ENCODE measurements at regions not wholly inside any gene's neighbourhood (a gene's known extent, or its start where the extent isn't known, plus 50 kb on each side); places are given as distances from the start of the nearest gene placed in this dataset.

- no peak for TF ChIP-seq EZH2phosphoT487 (IDR thresholded peaks at IDR 0.05; ENCODE audit: low read depth, severe bottlenecking, unreplicated experiment)
- TF ChIP-seq CTCF (IDR thresholded peaks at IDR 0.05; ENCODE audit: poor library complexity): no peak
- no peak for TF ChIP-seq EZH2 (IDR thresholded peaks at IDR 0.05; ENCODE audit: borderline replicate concordance)
These were observed 641.1 kb downstream of the DHX35 start for GRCh38 chr20:39603219-39603618.

DNA sequence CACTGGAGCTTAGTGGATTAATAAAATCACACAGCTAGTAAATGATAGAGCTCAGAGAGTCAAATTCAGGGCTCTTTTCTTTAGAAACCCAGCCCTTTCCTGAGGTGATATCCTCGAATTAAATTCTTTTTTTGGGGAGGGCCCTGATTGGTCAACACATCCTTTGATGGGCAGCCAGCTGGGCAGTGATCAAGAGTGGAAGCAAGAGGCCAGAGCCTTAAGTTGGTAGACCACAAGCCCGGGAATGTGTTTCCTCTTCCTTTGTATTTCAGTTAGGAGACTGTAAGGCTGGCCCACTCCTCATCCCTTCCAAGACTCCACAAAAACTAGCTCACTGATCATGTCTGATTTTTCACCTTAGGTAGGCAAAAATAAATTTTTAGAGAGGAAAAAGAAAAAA lies 640.5 kb downstream of the DHX35 start:
- TF ChIP-seq CTCF (IDR thresholded peaks at IDR 0.05; ENCODE audit: poor library complexity) (no peak), EZH2phosphoT487 (IDR thresholded peaks at IDR 0.05; ENCODE audit: low read depth, severe bottlenecking, unreplicated experiment) (no peak), EZH2 (IDR thresholded peaks at IDR 0.05; ENCODE audit: borderline replicate concordance) (no peak)

More at GRCh38 chr20:39603219-39603618, 641.1 kb downstream of the DHX35 start:
- Histone ChIP-seq H3K4me1 (ENCODE audit: insufficient read depth) (no peaks in the 10 kb centered on the region), H2AFZ (no peak overlapping the region), H3K36me3 (replicated peaks; ENCODE audit: insufficient read depth, low read depth) (no peaks in the 10 kb centered on the region), H4K20me1 (ENCODE audit: insufficient read depth, poor library complexity, severe bottlenecking) (no peaks in the 10 kb centered on the region), H3K9me3 (ENCODE audit: low read depth) (no peaks in the 10 kb centered on the region), H3K4me2 (no peak overlapping the region), H3K27me3 (no peaks in the 10 kb centered on the region), H3K27ac (no peak overlapping the region), H3K79me2 (no peaks in the 10 kb centered on the region), H3K4me3 (no peak overlapping the region), H3K9me2 (replicated peaks; ENCODE audit: insufficient read depth) (no peaks in the 10 kb centered on the region)
- 94% methylated on average over 7 of the region's 7 CpGs for WGBS (ENCODE audit: low lambda C conversion rate, missing lambda C conversion rate)
- no peak for DNase-seq (ENCODE audit: low spot score)

GRCh38 chr20:39600871-39601270 lies 638.7 kb downstream of the DHX35 start:
- no peaks in the 10 kb centered on the region for H3K4me1 ChIP-seq (ENCODE audit: insufficient read depth)
- H2AFZ ChIP-seq: no peak overlapping the region
- no peak overlapping the region for H3K4me2 ChIP-seq
- no peaks in the 10 kb centered on the region for H3K9me2 ChIP-seq (replicated peaks; ENCODE audit: insufficient read depth)
- H4K20me1 ChIP-seq (ENCODE audit: insufficient read depth, poor library complexity, severe bottlenecking): no peaks in the 10 kb centered on the region
- H3K27ac ChIP-seq: no peak overlapping the region
- no peak overlapping the region for H3K4me3 ChIP-seq
- TF ChIP-seq CTCF (IDR thresholded peaks at IDR 0.05; ENCODE audit: poor library complexity) (no peak), EZH2 (IDR thresholded peaks at IDR 0.05; ENCODE audit: borderline replicate concordance) (no peak), EZH2phosphoT487 (IDR thresholded peaks at IDR 0.05; ENCODE audit: low read depth, severe bottlenecking, unreplicated experiment) (no peak)
- no peaks in the 10 kb centered on the region for H3K27me3 ChIP-seq
- no peak for DNase-seq (ENCODE audit: low spot score)
- WGBS (ENCODE audit: low lambda C conversion rate, missing lambda C conversion rate): 87% methylated on average over 3 of the region's 3 CpGs
- H3K36me3 ChIP-seq (replicated peaks; ENCODE audit: insufficient read depth, low read depth): no peaks in the 10 kb centered on the region
- H3K9me3 ChIP-seq (ENCODE audit: low read depth): no peaks in the 10 kb centered on the region
- H3K79me2 ChIP-seq: no peaks in the 10 kb centered on the region

More for the DNA sequence above, 640.5 kb downstream of the DHX35 start:
- no peaks in the 10 kb centered on the region for H3K9me2 ChIP-seq (replicated peaks; ENCODE audit: insufficient read depth)
- H3K27ac ChIP-seq: no peak overlapping the region
- H3K27me3 ChIP-seq: no peaks in the 10 kb centered on the region
- no peaks in the 10 kb centered on the region for H3K9me3 ChIP-seq (ENCODE audit: low read depth)
- WGBS (ENCODE audit: low lambda C conversion rate, missing lambda C conversion rate): 71% methylated on average over 2 of the region's 2 CpGs
- no peak overlapping the region for H2AFZ ChIP-seq
- no peak overlapping the region for H3K4me3 ChIP-seq
- H3K36me3 ChIP-seq (replicated peaks; ENCODE audit: insufficient read depth, low read depth): no peaks in the 10 kb centered on the region
- no peaks in the 10 kb centered on the region for H3K79me2 ChIP-seq
- DNase-seq (ENCODE audit: low spot score): no peak
- no peak overlapping the region for H3K4me2 ChIP-seq
- no peaks in the 10 kb centered on the region for H4K20me1 ChIP-seq (ENCODE audit: insufficient read depth, poor library complexity, severe bottlenecking)
- no peaks in the 10 kb centered on the region for H3K4me1 ChIP-seq (ENCODE audit: insufficient read depth)

DNA sequence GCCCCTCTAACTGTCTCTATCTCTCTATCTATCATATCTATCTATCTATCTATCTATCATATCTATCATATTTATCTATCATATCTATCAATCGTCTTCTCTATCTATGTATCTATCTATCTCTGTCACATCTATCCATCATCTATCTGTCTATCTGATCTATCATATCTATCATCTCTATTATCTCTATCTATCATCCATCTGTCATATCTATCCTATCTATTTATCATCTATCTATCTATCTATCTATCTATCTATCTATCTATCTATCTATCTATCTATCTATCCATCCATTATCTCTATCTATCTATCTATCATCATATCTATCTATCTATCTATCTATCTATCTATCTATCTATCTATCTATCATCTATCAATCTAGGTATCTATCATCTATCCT lies 638.0 kb downstream of the DHX35 start:
- Histone ChIP-seq H3K36me3 (replicated peaks; ENCODE audit: insufficient read depth, low read depth) (no peaks in the 10 kb centered on the region), H3K9me3 (ENCODE audit: low read depth) (no peaks in the 10 kb centered on the region), H3K4me2 (no peak overlapping the region), H3K27me3 (no peaks in the 10 kb centered on the region), H3K4me1 (ENCODE audit: insufficient read depth) (no peaks in the 10 kb centered on the region), H3K79me2 (no peaks in the 10 kb centered on the region), H3K4me3 (no peak overlapping the region), H3K9me2 (replicated peaks; ENCODE audit: insufficient read depth) (no peaks in the 10 kb centered on the region), H3K27ac (no peak overlapping the region), H4K20me1 (ENCODE audit: insufficient read depth, poor library complexity, severe bottlenecking) (no peaks in the 10 kb centered on the region), H2AFZ (no peak overlapping the region)
- 100% methylated on average over 1 of the region's 1 CpG for WGBS (ENCODE audit: low lambda C conversion rate, missing lambda C conversion rate)
- no peak for DNase-seq (ENCODE audit: low spot score)
- TF ChIP-seq EZH2phosphoT487 (IDR thresholded peaks at IDR 0.05; ENCODE audit: low read depth, severe bottlenecking, unreplicated experiment) (no peak), EZH2 (IDR thresholded peaks at IDR 0.05; ENCODE audit: borderline replicate concordance) (no peak), CTCF (IDR thresholded peaks at IDR 0.05; ENCODE audit: poor library complexity) (no peak)
